Thoracic aorta (tissue), 2 donors: ENCODE measurements at regions not wholly inside any gene's neighbourhood (a gene's known extent, or its start where the extent isn't known, plus 50 kb on each side); places are given as distances from the start of the nearest gene placed in this dataset.

ENCODE experiments used
- ATAC-seq: fragments of 150-250 bp; one replicate; pipeline ENCODE4 v1.8.0; 2017; ENCODE audit warnings: low read depth; ENCODE audit not compliant: insufficient number of reproducible peaks, low FRiP score
- DNase-seq: peaks from one replicate; pipeline ENCODE4 v3.0.0-alpha.2; 2020; ENCODE audit warnings: low spot score
- H3K27ac ChIP-seq, 2 donors: fragments of 200-600 bp; sonication (generic); 1 replicate in 1 of 2; 2 replicates in 1 of 2; pipeline ENCODE4 v1.5.1; 2016; ENCODE audit warnings: mild to moderate bottlenecking in 2 of 2, moderate library complexity in 2 of 2
- H3K27me3 ChIP-seq: fragments of 200-600 bp; sonication (generic); replicated peaks from 2 replicates; pipeline ENCODE4 v1.6.0; 2016; ENCODE audit warnings: mild to moderate bottlenecking; ENCODE audit not compliant: insufficient read depth
- H3K36me3 ChIP-seq: fragments of 200-600 bp; sonication (generic); one replicate; pipeline ENCODE4 v1.5.1; 2016
- H3K4me1 ChIP-seq, 2 donors: fragments of 200-600 bp; sonication (generic); 1 replicate in 1 of 2; 2 replicates in 1 of 2; pipeline versions ENCODE4 v1.5.1 to v1.6.0; 2016; ENCODE audit warnings: low read depth in 2 of 2, mild to moderate bottlenecking in 1 of 2; ENCODE audit not compliant: control insufficient read depth in 1 of 2
- H3K4me3 ChIP-seq: fragments of 200-600 bp; sonication (generic); 2 replicates; pipeline ENCODE4 v1.5.1; 2016; ENCODE audit warnings: mild to moderate bottlenecking
- H3K9me3 ChIP-seq: fragments of 200-600 bp; sonication (generic); 2 replicates; pipeline ENCODE4 v1.5.1; 2016
- TF ChIP-seq, protein P1 (sequence below): fragments of 200-600 bp; sonication (generic); IDR thresholded peaks from one replicate; pipeline ENCODE4 v1.5.1; 2019; ENCODE audit warnings: antibody characterized with exemption

DNA sequence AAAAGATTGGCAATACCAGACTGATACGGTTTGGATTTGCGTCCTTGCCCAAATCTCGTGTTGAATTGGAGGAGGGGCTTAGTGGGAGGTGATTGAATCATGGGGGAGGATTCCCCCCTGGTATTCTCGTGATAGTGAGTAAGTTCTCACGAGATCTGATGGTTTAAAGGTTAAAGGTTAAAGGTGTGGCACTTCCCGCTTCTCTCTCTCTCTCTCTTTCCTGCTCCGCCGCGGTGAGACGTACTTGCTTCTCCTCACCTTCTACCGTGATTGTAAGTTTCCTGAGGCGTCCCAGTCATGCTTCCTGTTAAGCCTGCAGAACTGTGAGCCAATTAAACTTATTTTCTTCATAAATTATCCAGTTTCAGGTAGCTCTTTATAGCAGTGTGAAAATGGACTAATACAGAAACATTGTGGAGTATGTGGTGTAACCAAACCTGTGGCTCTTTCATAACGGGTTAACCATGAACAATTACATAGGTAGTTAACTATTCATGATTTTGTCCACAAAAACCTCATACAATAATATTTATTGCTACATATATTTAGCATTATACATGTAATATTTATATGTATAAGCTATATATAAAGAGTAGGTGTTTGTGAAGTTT is 107.5 kb downstream of the ANXA1 start:
- Histone ChIP-seq H3K27ac (no peak overlapping the region), H3K4me3 (no peak overlapping the region), H3K4me1 (no peaks in the 10 kb centered on the region), H3K9me3 (no peaks in the 10 kb centered on the region), H3K27me3 (no peaks in the 10 kb centered on the region), H3K36me3 (no peaks in the 10 kb centered on the region)
- TF ChIP-seq, protein P1, sequence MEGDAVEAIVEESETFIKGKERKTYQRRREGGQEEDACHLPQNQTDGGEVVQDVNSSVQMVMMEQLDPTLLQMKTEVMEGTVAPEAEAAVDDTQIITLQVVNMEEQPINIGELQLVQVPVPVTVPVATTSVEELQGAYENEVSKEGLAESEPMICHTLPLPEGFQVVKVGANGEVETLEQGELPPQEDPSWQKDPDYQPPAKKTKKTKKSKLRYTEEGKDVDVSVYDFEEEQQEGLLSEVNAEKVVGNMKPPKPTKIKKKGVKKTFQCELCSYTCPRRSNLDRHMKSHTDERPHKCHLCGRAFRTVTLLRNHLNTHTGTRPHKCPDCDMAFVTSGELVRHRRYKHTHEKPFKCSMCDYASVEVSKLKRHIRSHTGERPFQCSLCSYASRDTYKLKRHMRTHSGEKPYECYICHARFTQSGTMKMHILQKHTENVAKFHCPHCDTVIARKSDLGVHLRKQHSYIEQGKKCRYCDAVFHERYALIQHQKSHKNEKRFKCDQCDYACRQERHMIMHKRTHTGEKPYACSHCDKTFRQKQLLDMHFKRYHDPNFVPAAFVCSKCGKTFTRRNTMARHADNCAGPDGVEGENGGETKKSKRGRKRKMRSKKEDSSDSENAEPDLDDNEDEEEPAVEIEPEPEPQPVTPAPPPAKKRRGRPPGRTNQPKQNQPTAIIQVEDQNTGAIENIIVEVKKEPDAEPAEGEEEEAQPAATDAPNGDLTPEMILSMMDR = no peak
- ATAC-seq = no peak
- no peak for DNase-seq

- no peak for DNase-seq
- TF ChIP-seq, protein P1 = no peak
- Histone ChIP-seq H3K9me3 (no peaks in the 10 kb centered on the region), H3K4me3 (no peak overlapping the region), H3K27me3 (no peaks in the 10 kb centered on the region), H3K36me3 (no peaks in the 10 kb centered on the region), H3K27ac (no peak overlapping the region), H3K4me1 (no peaks in the 10 kb centered on the region)
- no peak for ATAC-seq
Measured at GRCh38 chr9:73260506-73260905, 108.8 kb downstream of the ANXA1 start.

- Histone ChIP-seq H3K36me3 (no peaks in the 10 kb centered on the region), H3K27ac (no peak overlapping the region), H3K4me3 (no peak overlapping the region), H3K4me1 (no peaks in the 10 kb centered on the region), H3K27me3 (no peaks in the 10 kb centered on the region), H3K9me3 (no peaks in the 10 kb centered on the region)
- ATAC-seq (no peak), DNase-seq (no peak)
- TF ChIP-seq, protein P1 = no peak
Measured at GRCh38 chr9:73264631-73265030, 113.0 kb downstream of the ANXA1 start.

DNA sequence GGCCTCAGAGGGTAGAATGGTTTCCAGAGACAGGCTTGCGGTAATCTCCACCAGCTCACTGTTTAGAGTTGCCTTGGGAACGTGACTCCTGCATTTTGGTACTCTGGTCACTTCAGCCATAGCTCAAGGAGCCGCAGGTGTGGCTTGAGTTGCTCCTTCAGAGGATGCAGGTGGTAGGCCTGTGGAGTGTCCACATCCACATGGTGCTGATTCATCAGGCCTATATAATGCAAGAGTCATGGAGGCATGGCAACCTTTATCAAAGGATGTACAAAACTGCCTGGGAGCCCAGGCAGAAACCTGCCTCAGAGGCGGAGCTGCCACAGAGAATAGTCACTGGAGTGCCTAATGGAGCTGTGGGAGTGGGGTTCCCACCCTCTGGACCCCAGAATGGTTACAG is 114.2 kb downstream of the ANXA1 start:
- DNase-seq (no peak), ATAC-seq (no peak)
- TF ChIP-seq, protein P1 = no peak
- H3K4me1 ChIP-seq = no peaks in the 10 kb centered on the region
- no peaks in the 10 kb centered on the region for H3K27me3 ChIP-seq
- H3K9me3 ChIP-seq = no peaks in the 10 kb centered on the region
- no peak overlapping the region for H3K4me3 ChIP-seq
- no peak overlapping the region for H3K27ac ChIP-seq
- H3K36me3 ChIP-seq = no peaks in the 10 kb centered on the region

- Histone ChIP-seq H3K9me3 (no peaks in the 10 kb centered on the region), H3K4me3 (no peak overlapping the region), H3K36me3 (no peaks in the 10 kb centered on the region), H3K27ac (no peak overlapping the region), H3K27me3 (no peaks in the 10 kb centered on the region), H3K4me1 (no peaks in the 10 kb centered on the region)
- no peak for ATAC-seq
- DNase-seq = no peak
- TF ChIP-seq, protein P1 = no peak
Measured at GRCh38 chr9:73269430-73270101, 117.9 kb downstream of the ANXA1 start.
